Esophagus squamous epithelium (tissue), 4 donors: ENCODE measurements at regions not wholly inside any gene's neighbourhood (a gene's known extent, or its start where the extent isn't known, plus 50 kb on each side); places are given as distances from the start of the nearest gene placed in this dataset.

Experiments used
- CTCF ChIP-seq, 6 experiments: fragments of 450-650 bp in 4 of 6; fragments of 200-600 bp in 2 of 6; sonication (generic) in 2 of 6; IDR thresholded peaks; one replicate each; pipeline ENCODE4 v1.5.1; 2016 to 2019; ENCODE audit warnings: antibody characterized with exemption in 6 of 6, mild to moderate bottlenecking in 4 of 6, moderate library complexity in 4 of 6
- POLR2A ChIP-seq, 4 donors: fragments of 450-650 bp; IDR thresholded peaks; one replicate each; pipeline ENCODE4 v1.6.1; 2017; ENCODE audit warnings: antibody characterized with exemption in 4 of 4, mild to moderate bottlenecking in 4 of 4, moderate library complexity in 3 of 4

GRCh38 chr22:27089264-27089663, 431.9 kb downstream of the MIAT start:
- TF ChIP-seq POLR2A (IDR thresholded peaks at IDR 0.05) (no peak), CTCF (IDR thresholded peaks at IDR 0.05) (no peak)
